ENCODE measurements at regions not wholly inside any gene's neighbourhood (a gene's known extent, or its start where the extent isn't known, plus 50 kb on each side); places are given as distances from the start of the nearest gene placed in this dataset.
"Not testable (repeated sequence)": the region's sequence is repeated elsewhere in the genome, so short reads cannot be mapped to it uniquely, and the experiment has no call there.

DNA sequence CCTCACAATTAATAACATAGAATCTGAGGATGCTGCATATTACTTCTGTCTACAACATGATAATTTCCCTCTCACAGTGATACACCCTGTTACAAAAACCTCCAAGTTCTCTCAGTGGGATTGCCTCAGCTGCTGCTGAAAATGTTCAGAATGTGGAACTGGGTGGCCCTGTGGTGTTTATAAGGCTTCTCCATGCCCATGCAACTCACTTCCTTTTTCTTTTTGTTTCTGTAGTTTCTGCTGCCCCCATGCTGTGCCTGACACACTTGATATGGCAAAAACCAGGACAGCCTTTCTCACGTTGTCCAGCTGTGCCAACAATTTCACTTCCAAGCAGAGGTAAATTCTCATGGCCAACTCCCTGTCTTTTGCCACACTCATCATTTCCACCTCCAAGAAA is 206.2 kb downstream of the RPIA start:
- Mint-ChIP-seq H3K4me3 (no peak overlapping the region), H3K4me1 (ENCODE audit: low read depth) (no peaks in the 10 kb centered on the region), H3K27me3 (ENCODE audit: low read depth) (peaks cover 4% of the 10 kb centered on the region), H3K9me3 (no peaks in the 10 kb centered on the region), H3K27ac (no peak overlapping the region), H3K36me3 (ENCODE audit: low read depth) (no peaks in the 10 kb centered on the region)

DNA sequence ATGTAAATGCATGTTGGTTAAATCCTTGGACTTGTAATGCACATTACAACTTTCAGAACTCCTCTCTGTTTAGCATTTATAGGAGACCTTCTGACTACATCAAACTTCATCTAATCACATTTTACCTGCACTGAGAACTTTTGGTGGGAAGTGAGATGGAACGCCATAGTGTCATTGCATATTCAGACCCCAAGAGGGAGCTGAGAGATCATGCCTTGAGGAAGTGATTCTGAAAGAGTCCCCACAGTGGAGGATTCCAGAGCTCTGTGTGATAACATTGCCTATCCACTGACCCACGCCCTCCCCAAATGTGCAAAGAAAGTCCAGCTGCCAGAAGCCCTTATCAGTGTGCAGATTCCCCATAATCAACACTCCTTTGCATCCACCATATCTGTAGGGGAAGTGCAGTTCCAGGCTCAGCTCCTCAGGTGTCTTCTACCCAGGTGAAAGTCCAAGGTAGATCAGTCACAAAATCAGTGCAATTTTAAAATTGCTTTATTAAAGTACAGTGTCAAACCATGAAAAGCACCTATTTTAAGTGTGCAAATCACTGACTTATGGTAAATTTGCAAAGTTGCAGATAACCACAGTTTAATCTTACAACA is 212.4 kb downstream of the RPIA start:
- no peak overlapping the region for H3K27ac Mint-ChIP-seq
- no peaks in the 10 kb centered on the region for H3K9me3 Mint-ChIP-seq
- H3K4me3 Mint-ChIP-seq: no peak overlapping the region
- no peaks in the 10 kb centered on the region for H3K36me3 Mint-ChIP-seq (ENCODE audit: low read depth)
- H3K4me1 Mint-ChIP-seq (ENCODE audit: low read depth): no peaks in the 10 kb centered on the region
- peaks cover 16% of the 10 kb centered on the region for H3K27me3 Mint-ChIP-seq (ENCODE audit: low read depth)

DNA sequence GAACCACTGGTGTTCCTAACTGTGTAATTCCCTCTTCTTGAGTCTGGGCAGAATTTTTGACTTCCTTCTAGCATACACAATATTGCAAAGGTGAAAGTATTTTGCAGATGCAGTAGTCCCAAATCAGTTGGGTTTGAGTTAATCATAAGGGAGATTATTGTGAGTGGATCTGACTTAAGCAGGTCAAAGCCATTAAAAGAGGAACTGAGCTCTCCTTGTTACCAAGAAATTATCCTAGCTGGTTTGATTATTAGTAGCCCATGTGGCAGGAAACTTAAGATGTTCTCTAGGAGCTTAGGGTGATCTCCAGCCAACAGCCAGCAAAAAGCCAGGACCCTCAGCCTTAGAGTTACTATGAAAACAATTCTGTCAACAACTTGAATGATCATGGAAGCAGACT is 221.8 kb downstream of the RPIA start:
- Mint-ChIP-seq H3K27me3 (ENCODE audit: low read depth) (peaks cover 10% of the 10 kb centered on the region), H3K27ac (no peak overlapping the region), H3K36me3 (ENCODE audit: low read depth) (no peaks in the 10 kb centered on the region), H3K4me1 (ENCODE audit: low read depth) (no peaks in the 10 kb centered on the region), H3K9me3 (no peaks in the 10 kb centered on the region), H3K4me3 (no peak overlapping the region)

DNA sequence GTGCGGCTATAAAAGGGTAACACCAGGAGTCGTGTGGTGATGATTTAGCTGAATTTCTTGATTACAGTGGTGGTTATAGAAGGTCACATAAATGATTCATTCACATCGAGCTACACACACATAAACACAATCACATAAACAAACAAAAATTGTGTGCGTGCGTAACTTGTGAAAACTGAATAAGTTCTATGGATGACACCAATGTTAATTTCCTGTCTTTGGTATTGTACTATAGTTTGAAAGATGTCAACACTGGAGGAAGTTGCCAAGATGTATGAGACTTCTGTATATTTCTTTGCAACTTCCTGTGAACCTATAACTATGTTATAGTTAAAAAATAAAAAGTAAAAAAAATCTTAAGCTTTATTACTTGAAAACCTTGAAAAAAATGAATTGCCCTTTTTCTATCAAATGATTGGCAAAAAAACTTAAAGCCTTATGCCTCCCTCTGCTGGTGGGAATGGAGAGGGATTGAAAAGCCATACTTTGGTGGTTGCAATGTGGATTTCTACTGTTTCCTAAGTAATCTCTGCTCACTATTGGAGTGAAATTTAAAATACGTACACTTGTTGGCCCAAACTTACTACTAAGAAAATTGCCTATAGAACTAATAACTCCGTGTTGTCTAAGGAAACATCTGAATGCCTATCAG is 227.7 kb downstream of the RPIA start:
- Mint-ChIP-seq H3K27me3 (ENCODE audit: low read depth) (peaks cover 10% of the 10 kb centered on the region), H3K4me1 (ENCODE audit: low read depth) (no peaks in the 10 kb centered on the region), H3K27ac (no peak overlapping the region), H3K4me3 (no peak overlapping the region), H3K36me3 (ENCODE audit: low read depth) (no peaks in the 10 kb centered on the region), H3K9me3 (no peaks in the 10 kb centered on the region)

DNA sequence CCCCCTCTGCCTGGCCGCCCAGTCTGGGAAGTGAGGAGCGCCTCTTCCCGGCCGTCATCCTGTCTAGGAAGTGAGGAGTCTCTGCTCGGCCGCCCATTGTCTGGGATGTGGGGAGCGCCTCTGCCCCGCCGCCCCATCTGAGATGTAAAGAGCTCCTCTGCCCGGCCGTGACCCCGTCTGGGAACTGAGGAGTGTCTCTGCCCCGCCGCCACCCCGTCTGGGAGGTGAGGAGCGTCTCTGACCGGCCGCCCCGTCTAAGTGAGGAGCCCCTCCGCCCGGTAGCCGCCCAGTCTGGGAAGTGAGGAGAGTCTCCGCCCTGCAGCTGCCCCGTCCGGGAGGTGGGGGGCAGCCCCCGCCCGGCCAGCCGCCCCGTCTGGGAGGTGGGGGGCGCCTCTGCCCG is 228.9 kb downstream of the RPIA start:
- H3K9me3 Mint-ChIP-seq; H3K4me3 Mint-ChIP-seq; H3K36me3 Mint-ChIP-seq (ENCODE audit: low read depth); H3K27ac Mint-ChIP-seq; H3K4me1 Mint-ChIP-seq (ENCODE audit: low read depth): not testable (repeated sequence)
- peaks cover 10% of the 10 kb centered on the region for H3K27me3 Mint-ChIP-seq (ENCODE audit: low read depth)

DNA sequence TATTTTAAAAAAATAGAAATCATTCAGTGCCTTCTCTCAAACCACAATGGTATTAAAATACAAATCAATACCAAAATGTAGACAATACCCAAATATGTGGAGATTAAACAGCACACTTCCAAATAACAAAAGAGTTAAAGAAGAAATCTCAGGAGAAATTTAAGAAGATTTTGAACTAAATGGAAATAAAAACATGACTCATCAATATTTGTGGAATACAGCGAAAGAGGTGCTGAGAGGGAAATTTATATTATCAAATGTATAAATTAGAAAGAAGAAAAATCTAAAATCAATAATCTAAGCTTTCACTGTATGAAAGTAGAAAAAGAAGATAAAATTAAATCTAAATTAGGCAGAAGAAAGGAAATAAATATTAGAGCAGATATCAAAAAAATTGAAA is 233.1 kb downstream of the RPIA start:
- Mint-ChIP-seq H3K27ac (no peak overlapping the region), H3K27me3 (ENCODE audit: low read depth) (peaks cover 10% of the 10 kb centered on the region), H3K4me1 (ENCODE audit: low read depth) (no peaks in the 10 kb centered on the region), H3K36me3 (ENCODE audit: low read depth) (no peaks in the 10 kb centered on the region), H3K4me3 (no peak overlapping the region), H3K9me3 (no peaks in the 10 kb centered on the region)

DNA sequence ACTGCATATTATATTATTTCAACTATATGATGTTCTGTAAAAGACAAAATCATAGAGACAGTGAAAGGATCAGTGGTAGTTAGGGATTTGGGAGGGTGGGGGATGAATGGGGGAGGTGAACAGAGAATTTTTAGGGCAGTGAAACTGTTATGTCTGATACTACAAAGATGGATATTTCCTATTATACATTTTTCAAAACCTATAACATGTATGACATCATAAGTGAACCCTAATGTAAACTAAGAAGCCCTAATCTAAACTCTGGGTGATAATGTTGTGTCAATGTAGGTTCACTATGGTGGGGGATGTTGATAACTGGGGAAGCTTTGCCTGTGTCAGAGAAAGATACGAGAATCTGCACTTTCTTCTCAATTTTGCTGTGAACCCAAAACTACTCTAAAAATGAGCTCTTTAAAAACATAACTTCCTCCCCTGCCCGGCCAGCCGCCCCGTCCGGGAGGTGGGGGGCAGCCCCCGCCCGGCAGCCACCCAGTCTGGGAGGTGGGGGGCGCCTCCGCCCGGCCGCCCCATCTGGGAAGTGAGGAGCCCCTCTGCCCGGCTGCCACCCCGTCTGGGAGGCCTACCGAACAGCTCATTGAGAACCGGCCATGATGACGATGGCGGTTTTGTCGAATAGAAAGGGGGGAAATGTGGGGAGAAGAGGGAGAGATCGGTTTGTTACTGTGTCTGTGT is 234.4 kb downstream of the RPIA start:
- no peaks in the 10 kb centered on the region for H3K4me1 Mint-ChIP-seq (ENCODE audit: low read depth)
- no peak overlapping the region for H3K4me3 Mint-ChIP-seq
- peaks cover 15% of the 10 kb centered on the region for H3K27me3 Mint-ChIP-seq (ENCODE audit: low read depth)
- no peaks in the 10 kb centered on the region for H3K36me3 Mint-ChIP-seq (ENCODE audit: low read depth)
- H3K9me3 Mint-ChIP-seq: no peaks in the 10 kb centered on the region
- H3K27ac Mint-ChIP-seq: no peak overlapping the region

DNA sequence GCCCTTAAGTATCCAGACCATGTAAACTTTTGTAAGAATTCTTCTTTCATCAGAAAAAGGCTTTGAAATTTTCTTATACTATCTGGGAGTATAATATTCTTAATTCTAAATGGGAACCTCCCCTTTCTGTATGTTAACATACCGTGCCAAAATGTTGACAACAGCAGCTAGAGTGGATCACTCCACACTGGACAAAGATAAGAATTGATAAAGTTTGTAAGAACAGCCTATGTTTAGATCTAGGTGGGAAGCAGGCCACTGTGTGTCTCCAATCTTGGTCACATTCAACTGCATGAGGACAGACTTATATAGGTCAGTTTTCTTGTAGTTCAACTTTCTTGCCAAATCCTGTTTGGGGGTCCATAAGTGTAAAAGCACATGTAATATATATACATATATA is 235.7 kb downstream of the RPIA start:
- Mint-ChIP-seq H3K4me3 (no peak overlapping the region), H3K4me1 (ENCODE audit: low read depth) (no peaks in the 10 kb centered on the region), H3K27ac (no peak overlapping the region), H3K36me3 (ENCODE audit: low read depth) (no peaks in the 10 kb centered on the region), H3K27me3 (ENCODE audit: low read depth) (peaks cover 14% of the 10 kb centered on the region), H3K9me3 (no peaks in the 10 kb centered on the region)

DNA sequence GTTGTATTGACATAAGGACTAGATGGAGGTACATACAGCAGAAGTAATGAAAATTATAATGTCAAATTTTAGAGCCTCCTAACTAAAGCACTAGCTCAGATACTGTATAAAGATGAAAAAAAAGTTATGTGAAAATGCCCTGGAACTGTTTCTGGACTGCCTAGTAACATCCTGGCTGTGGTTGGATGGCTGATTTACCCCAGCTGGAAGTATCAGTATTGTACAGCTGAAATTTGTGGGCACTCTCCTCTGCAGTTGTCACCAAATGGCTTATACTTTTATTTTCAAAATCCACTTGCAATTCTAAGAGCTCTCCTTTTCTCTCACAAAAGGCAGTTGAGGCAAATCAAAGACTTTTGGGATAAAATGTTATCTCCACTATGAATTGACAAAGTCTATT is 239.2 kb downstream of the RPIA start:
- no peaks in the 10 kb centered on the region for H3K9me3 Mint-ChIP-seq
- no peak overlapping the region for H3K27ac Mint-ChIP-seq
- H3K27me3 Mint-ChIP-seq (ENCODE audit: low read depth): peaks cover 5% of the 10 kb centered on the region

DNA sequence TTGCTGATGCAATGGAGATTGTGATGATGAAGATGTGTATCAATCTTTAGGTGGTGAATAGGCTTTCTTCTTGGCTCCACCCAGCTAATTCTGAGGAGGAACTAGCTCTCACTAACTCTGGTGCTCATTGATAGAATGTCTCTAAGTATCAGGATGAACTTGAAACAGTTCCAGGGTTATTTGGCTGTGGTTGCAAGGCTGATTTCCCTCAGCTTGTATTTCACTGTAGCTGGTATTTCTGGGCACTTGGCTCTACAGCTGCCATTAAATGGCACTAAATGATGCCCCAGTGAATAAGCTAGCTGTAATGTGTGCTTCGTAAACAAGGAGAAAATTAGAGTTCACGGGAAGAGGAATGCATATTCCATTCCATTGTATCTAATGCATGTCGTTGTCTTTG is 241.2 kb downstream of the RPIA start:
- Mint-ChIP-seq H3K27me3 (ENCODE audit: low read depth) (peaks cover 5% of the 10 kb centered on the region), H3K36me3 (ENCODE audit: low read depth) (no peaks in the 10 kb centered on the region), H3K4me1 (ENCODE audit: low read depth) (no peaks in the 10 kb centered on the region), H3K4me3 (no peak overlapping the region), H3K27ac (no peak overlapping the region), H3K9me3 (no peaks in the 10 kb centered on the region)

More for the DNA sequence above, 239.2 kb downstream of the RPIA start:
- no peaks in the 10 kb centered on the region for H3K36me3 Mint-ChIP-seq (ENCODE audit: low read depth)
- no peak overlapping the region for H3K4me3 Mint-ChIP-seq
- no peaks in the 10 kb centered on the region for H3K4me1 Mint-ChIP-seq (ENCODE audit: low read depth)

DNA sequence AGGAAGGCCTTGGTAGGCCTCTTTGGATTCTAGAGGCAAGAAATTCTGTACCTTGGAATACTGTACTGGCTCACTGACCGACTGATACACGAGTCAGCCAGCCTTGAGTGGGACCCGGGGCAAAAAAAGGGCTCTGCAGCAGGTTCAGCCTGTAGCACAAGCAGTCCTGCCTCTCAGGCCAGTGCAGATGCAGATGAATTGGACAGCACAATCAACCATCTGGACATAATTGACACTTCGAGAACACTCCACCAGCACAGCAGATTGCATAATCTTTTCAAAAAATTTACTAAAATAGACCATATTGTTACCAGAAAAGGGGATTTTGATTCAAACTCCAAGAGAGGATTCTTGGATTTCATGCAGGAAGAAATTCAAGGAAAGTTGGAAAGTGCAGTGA is 241.6 kb downstream of the RPIA start:
- Mint-ChIP-seq H3K4me1 (ENCODE audit: low read depth) (no peaks in the 10 kb centered on the region), H3K27me3 (ENCODE audit: low read depth) (peaks cover 5% of the 10 kb centered on the region), H3K4me3 (no peak overlapping the region), H3K9me3 (no peaks in the 10 kb centered on the region), H3K36me3 (ENCODE audit: low read depth) (no peaks in the 10 kb centered on the region), H3K27ac (no peak overlapping the region)

DNA sequence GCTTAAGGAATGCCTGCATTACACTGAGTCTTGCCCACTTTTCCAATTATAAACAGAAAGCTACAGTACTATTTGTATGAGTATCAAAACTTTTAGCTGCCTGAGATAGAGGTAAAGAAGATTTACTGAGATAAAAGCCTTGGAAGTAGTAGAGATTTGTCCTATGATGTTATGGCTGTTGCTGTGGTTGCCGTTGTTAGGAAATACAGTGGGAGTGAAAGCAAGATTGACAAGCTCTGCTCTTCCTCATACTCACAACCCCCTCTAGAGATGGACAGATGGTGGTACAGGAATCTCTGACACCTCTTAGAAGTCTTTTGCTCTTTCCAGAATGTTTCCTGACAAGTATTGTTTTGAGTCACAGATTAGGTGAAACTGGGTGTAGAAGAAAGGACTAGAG is 242.5 kb downstream of the RPIA start:
- peaks cover 5% of the 10 kb centered on the region for H3K27me3 Mint-ChIP-seq (ENCODE audit: low read depth)
- no peaks in the 10 kb centered on the region for H3K36me3 Mint-ChIP-seq (ENCODE audit: low read depth)
- no peak overlapping the region for H3K4me3 Mint-ChIP-seq
- H3K27ac Mint-ChIP-seq: no peak overlapping the region
- no peaks in the 10 kb centered on the region for H3K9me3 Mint-ChIP-seq
- H3K4me1 Mint-ChIP-seq (ENCODE audit: low read depth): no peaks in the 10 kb centered on the region

DNA sequence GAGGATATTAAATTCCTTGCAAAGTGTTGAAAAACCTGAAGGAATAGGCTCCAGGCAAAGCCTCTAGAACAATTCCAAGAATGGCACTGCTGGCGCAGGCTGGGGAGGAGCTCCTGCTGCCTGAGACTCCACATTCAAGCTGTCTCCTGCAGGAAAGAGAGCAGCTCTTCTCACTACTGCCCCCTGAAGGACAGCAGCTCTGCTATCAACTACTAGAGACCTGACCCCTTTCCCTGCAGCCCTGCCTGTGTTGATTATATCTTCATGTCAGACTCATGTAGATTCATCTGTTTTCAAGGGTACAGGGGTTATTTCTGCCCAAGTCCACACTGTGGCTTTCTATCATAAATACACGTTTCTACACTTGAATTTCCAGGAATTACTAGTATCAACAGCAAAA is 249.7 kb downstream of the RPIA start:
- not testable (repeated sequence) for H3K4me1 Mint-ChIP-seq (ENCODE audit: low read depth); H3K27ac Mint-ChIP-seq; H3K9me3 Mint-ChIP-seq; H3K27me3 Mint-ChIP-seq (ENCODE audit: low read depth); H3K36me3 Mint-ChIP-seq (ENCODE audit: low read depth); H3K4me3 Mint-ChIP-seq

DNA sequence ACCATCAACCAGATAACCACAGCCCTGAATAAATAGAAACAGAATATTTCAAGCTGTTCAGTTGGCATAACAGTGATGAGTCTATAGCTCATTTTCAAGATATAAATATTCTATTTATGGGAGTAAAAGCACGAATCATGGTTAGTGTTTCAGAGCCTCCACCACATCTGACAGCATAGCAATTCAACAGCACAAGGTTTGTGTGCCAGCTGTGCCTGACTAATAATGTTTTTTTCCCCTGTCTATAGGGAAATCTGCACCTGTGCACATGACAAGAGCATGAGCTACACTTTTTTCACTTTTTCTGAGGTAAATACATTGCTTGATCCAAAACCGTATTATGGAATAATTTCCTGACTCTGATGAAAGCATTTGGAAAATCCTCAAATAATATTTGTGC is 251.3 kb downstream of the RPIA start:
- Mint-ChIP-seq H3K9me3 (no peaks in the 10 kb centered on the region), H3K36me3 (ENCODE audit: low read depth) (no peaks in the 10 kb centered on the region), H3K4me3 (no peak overlapping the region), H3K27me3 (ENCODE audit: low read depth) (peaks cover 3% of the 10 kb centered on the region), H3K4me1 (ENCODE audit: low read depth) (no peaks in the 10 kb centered on the region), H3K27ac (no peak overlapping the region)

DNA sequence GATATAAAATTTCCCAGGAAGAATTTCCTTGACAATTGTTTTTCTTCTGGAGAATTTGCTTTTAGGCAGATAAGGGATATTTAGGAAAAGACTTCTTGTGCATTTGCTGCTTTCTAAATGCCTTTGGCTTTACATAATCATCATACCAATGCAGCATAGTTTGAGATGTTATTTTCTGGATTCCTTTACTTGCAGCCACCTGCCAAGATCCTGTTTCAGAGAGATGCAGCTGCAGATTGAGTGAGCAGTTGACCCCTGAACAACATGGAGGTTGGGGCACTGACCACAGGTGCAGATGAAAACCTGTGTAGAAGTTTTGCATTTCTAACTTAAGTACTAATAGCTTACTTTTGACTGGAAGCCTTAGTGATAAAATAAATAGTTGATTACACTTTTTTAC is 257.9 kb downstream of the RPIA start:
- Mint-ChIP-seq H3K27ac (no peak overlapping the region), H3K9me3 (no peaks in the 10 kb centered on the region), H3K4me1 (ENCODE audit: low read depth) (no peaks in the 10 kb centered on the region), H3K36me3 (ENCODE audit: low read depth) (no peaks in the 10 kb centered on the region), H3K4me3 (no peak overlapping the region), H3K27me3 (ENCODE audit: low read depth) (peaks cover 8% of the 10 kb centered on the region)

Data from T-helper 1 cell treated with Interleukin-12 subunit alpha and Interleukin-12 subunit beta and Interleukin-4 antibody, amounts not matched to agents 30 μg/mL and 1 μg/mL, for 36 hours (primary cell).